Adrenal gland (tissue), 5 donors: ENCODE measurements at regions not wholly inside any gene's neighbourhood (a gene's known extent, or its start where the extent isn't known, plus 50 kb on each side); places are given as distances from the start of the nearest gene placed in this dataset.

Experiments
- POLR2A ChIP-seq, 2 donors: fragments of 450-650 bp; IDR thresholded peaks; one replicate each; pipeline ENCODE4 v1.6.1; 2017; ENCODE audit warnings: antibody characterized with exemption in 2 of 2, mild to moderate bottlenecking in 2 of 2, moderate library complexity in 1 of 2
- TF ChIP-seq, protein P1 (sequence below), 6 experiments: fragments of 450-650 bp in 4 of 6; fragments of 200-600 bp in 2 of 6; sonication (generic) in 1 of 6; IDR thresholded peaks; 1 replicate in 5 of 6; 2 replicates in 1 of 6; pipeline versions ENCODE4 v1.5.1 to v1.8.0; 2016 to 2021; ENCODE audit warnings: antibody characterized with exemption in 6 of 6, mild to moderate bottlenecking in 2 of 6, moderate library complexity in 1 of 6
- donor health status: DM: no; HTN: no; CAD: no.

DNA sequence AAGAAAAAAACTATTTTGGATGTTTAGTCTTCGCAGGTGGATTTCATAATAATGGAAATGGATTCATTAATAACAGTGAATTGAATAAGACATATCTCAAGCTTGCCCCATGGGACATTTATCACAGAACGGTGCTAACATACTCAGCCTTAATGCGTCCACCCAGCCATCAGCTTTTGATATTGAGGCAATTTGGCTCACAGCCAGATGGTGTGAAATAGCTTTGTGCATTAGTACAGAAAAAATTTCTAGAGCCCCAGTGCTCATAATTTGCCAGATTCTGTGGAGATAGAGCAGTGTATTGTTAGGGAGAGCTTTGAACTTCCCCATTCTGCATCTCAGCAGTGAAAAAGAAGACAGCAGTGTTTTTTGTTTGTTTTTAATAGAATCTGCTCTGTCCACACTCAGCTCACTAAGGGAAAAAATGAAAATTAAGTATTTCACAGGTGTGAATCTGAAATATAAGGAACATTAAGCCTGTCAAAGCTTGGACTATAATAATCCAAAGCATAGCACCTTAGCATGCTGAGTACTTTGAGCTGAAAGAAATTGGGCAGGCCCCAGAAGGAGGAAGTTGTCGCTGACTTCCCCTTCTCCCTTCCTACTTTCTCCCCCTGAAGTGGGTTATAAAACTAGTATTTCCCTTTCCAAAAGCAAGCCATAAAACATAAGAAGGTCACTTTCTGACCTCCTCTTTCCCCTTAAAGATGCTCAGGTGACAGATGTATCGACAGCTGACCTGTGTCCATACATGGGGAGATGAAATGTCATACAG, 295.8 kb downstream of the MAGEB5 start:
- TF ChIP-seq, protein P1, sequence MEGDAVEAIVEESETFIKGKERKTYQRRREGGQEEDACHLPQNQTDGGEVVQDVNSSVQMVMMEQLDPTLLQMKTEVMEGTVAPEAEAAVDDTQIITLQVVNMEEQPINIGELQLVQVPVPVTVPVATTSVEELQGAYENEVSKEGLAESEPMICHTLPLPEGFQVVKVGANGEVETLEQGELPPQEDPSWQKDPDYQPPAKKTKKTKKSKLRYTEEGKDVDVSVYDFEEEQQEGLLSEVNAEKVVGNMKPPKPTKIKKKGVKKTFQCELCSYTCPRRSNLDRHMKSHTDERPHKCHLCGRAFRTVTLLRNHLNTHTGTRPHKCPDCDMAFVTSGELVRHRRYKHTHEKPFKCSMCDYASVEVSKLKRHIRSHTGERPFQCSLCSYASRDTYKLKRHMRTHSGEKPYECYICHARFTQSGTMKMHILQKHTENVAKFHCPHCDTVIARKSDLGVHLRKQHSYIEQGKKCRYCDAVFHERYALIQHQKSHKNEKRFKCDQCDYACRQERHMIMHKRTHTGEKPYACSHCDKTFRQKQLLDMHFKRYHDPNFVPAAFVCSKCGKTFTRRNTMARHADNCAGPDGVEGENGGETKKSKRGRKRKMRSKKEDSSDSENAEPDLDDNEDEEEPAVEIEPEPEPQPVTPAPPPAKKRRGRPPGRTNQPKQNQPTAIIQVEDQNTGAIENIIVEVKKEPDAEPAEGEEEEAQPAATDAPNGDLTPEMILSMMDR (IDR thresholded peaks at IDR 0.05), result no peak
- no peak for TF ChIP-seq POLR2A (IDR thresholded peaks at IDR 0.05)
